HG03354 (cell line): ENCODE measurements at regions not wholly inside any gene's neighbourhood (a gene's known extent, or its start where the extent isn't known, plus 50 kb on each side); places are given as distances from the start of the nearest gene placed in this dataset.
A peak's percentile ranks its signal among the peaks of the same experiment; 100 is the strongest.
"Not testable (repeated sequence)": the region's sequence is repeated elsewhere in the genome, so short reads cannot be mapped to it uniquely, and the experiment has no call there.

Experiments used
- ATAC-seq: cut with Tn5 transposase; IDR thresholded peaks from one replicate; pipeline ENCODE4 v1.9.1; 2021; ENCODE audit warnings: mild to moderate bottlenecking; ENCODE audit not compliant: unreplicated experiment, poor library complexity, severe bottlenecking

DNA sequence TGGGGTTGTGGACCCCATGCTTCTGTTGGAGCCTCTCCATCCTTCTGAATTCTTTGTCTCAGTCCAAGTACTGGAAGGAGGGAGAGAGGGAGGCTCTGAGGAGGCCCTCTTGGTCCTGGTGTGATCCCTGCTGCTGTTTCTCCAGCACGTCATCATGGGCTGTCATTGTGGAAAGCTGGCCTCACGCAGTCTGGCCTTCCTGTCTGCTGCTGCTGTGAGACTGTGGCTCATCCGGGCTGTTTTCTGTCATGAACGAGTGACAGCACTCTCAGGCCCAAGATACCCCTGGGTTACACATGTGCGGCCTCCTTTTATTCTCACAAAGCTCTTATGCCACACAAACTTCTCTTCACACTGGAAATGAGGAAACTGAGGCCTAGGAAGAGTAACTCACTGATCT is 499.3 kb downstream of the CCDC171 start:
- no peak for ATAC-seq

DNA sequence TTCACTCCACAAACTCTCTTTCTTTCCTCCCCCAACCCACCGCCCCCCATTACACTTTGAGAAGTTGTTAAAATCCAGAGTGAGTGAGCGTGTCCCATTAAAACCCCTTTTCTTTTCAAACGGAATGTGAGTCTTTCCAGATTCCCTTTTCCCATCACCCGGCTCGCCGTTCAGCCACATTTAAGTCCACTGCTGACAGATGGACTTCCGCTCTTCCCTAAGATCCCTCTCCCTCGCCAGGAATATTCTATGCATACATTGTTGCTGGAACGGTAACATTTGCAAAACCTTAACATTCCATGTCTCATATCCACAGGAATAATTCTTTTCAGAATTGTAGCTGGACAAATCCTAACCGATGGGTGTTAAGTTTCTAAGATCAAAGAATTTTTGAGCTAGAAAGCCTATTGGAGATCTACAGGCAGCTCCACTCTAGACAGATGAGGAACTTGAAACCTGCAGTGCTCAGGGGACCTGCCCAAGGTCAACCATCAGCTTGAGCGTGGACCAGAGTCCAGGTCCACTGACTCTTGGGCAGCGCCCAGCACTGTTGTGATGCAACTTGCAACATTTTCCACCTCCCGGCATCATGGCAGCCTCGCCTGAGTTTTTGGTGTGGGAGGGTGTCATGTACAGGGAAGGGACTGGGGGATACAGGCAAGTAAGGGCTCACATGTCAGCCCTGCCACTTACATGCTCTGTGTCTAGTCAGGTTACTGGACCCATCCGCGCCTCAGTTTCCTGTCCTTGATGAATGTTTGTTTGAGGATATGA is 500.1 kb downstream of the CCDC171 start:
- no peak for ATAC-seq

DNA sequence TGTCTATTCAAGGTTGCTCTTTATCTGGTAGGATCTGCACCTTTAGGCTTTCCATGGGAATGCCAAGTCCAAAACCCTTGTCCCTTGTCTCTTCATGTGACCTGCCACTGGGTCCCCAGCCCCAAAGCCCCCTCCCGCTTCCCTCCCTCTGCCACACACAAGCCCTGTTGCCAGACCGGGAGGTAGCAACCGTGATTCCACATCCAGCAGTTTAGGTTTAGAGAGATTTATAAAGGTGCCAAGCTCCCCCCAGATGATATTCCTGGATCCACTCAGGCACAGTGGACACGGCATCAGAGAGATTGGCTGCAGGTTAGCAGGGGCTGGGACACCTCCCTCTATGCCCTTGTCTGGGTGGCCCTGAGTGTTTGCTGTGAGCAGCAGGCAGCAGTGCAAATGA is 504.7 kb downstream of the CCDC171 start:
- no peak for ATAC-seq

DNA sequence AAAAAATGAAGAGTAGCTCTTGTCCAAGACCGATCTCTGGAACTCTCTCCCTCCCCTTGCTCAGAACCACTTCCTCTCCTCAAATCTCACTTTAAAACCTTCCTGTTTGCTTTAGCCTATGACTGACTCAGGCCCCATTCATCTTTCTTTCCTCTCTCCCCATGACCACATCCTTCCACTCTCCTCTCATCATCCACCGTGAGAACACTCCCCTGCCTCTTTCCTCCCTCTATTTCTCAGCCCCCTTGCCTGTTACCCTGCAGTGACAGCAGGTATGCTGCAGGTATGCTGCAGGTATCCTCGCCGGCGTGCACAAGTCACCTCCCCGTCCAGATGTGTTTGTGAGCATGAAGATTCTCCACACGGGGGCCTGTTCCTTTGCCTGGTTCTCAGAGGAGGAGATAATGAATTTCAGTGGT is 505.3 kb downstream of the CCDC171 start:
- ATAC-seq = no peak

DNA sequence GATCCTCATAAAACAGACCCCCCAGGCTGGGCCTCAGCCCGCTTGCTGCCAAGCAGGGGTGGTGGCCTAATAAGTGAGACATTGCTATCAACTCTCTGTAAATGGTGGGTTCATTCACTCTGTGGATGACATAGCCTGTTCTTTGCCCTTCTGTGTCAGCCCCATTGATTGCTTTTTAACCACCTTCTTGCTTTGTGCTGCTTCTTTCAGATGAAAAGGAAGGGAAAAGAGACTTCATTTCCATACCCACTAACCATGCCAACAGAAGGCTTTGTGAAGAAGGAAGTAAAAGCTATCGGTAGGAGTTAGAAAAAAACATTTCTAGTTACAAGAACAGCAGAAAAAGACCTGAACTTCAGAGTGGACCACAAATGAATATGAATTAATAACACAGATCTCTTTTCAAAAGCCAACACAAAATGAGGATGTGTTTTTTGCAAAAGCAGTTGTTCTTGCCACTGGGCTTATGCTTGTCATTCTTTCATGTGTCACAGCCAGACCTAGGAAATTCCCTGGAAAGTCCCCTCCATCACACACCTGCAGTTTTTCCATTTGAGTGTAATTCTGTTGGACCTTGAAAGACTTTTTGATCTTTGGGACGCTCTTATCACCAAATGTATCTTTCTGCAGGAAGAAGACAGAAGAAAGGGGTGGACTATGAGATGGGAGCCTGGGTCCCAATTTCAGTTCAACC is 507.7 kb downstream of the CCDC171 start:
- ATAC-seq = peak; percentile 46

DNA sequence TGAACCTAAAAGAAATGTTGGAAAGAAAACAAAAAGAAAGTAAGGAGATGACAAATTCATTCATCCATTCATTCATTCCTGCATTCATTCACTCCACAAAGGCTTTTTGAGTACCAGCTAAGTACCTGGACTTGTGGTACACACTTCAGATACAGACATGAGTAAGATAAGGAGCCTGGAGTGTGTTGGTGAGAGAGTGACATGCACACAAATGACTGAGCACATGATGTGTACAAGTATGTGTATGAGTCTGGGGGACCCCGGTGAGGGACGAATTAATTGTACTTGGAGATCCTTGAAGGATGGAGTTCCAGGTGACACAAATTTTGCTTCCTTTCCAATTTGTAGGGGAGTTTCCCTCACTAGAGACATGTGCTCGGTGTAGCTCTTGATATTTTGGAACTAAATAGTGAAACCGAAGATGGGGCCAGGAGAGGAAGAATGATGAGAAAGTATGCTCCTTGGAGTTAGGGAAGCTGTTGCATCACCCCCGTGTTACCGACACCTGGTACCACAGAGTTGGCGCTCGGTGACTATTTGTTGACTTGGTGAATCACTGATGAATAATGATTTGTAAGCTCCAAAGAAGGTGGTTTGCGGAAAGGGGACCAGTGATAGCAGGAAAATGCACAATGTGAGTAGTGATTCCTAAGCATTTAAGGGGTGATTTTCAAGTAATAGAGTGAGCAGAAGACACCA is 509.8 kb downstream of the CCDC171 start:
- no peak for ATAC-seq

- ATAC-seq = no peak
Measured at GRCh38 chr9:16063241-16063591, 510.4 kb downstream of the CCDC171 start.

DNA sequence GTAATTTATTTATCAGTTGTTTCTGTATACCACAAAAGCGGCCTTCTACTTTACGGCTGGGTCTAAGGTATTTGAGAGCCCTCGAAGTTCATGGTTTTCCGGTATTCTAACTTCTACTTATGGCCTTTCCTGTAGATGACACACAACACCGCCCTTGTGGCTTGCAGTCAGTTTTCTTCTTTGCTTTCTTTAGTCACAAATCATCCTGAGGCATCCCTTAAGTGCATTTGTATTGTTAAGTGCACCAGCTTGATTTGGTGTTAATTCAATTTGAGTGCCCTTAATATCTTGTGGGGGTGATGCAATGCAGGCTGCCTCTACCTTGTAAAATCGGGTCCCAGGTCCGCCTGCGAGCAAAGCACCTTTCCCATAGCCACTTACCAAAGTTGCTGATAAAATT is 511.9 kb downstream of the CCDC171 start:
- ATAC-seq = no peak

GRCh38 chr9:16066201-16066600 is 513.4 kb downstream of the CCDC171 start:
- not testable (repeated sequence) for ATAC-seq

DNA sequence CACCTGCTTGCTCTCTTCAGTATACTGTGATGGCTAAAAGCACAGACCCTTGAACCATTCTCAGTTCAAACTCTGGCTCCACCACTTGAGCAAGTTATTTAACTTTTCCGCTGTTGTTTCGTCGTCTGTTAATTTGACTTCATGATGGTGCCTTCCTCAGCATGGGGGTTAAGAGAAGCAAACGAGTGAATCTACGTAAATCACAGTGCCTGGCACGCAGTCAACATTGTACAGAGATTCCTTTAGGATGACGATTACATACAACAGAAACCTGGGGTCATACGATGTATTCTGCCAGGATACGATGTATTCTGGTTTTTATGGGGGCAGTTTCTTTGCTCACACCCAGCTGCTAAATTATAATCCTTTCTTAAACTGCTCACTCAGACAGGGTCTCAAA is 515.6 kb downstream of the CCDC171 start:
- ATAC-seq = no peak

- no peak for ATAC-seq
Measured at GRCh38 chr9:16069249-16069648, 516.4 kb downstream of the CCDC171 start.

DNA sequence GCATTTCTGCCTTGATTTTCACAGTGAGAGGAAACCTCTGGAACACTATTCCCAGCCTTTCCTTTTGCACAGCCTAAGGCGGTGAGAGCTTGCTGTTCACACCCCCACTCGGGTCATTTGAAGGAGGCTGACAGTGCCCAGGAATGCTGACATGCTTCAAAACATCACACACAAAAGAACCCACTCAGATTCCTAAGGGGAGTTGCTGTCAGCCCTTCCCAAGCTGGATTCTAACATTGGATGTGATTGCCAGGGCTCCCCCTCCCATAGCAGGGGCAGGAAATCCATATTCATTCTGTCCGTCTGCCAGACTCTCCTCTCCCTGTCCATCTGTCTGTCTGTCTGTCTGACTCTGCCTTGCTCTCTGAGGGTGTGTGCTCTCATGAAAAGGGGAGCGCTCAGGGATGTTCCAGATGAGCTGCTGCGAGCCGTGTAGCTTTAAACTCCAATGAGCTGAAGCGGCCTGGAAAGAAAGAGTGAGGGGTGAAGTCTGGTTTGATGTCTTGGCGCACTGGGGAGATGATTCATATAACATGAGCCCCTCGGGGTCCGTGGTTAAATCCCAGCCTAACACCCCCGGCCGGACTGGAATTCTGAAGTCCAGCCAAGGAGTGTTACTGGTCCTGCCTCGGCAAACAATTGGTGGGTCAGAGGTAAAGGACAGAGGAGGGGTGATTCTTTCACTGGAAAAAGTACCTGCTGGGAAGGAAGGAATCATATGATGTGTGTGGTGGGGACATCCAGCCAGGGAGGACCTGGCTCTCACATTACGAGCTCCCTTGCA is 517.0 kb downstream of the CCDC171 start:
- no peak for ATAC-seq

- no peak for ATAC-seq
Measured at GRCh38 chr9:16070455-16071145, 517.8 kb downstream of the CCDC171 start.

- no peak for ATAC-seq
Measured at GRCh38 chr9:16071400-16071799, 518.6 kb downstream of the CCDC171 start.

DNA sequence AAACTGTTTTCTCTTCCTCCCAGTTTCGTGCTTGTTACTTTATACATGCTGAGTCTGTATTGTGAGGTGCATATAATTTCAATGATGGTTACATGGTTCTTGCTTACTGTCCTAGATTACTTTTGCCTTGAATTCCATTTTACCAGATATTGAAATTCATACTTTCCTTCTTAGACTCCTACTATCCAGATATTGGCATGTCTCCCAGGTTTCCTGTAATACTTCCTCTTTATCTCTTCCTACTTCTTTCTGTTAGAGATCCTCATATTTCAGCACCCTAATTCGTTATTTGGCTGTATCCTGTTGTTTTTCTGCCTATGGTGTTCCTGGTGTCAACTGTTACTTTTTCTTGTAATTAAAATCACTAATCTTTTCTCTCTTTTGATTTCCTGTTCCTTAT is 522.1 kb downstream of the CCDC171 start:
- ATAC-seq = no peak

GRCh38 chr9:16075696-16076095 is 522.9 kb downstream of the CCDC171 start:
- ATAC-seq = no peak

DNA sequence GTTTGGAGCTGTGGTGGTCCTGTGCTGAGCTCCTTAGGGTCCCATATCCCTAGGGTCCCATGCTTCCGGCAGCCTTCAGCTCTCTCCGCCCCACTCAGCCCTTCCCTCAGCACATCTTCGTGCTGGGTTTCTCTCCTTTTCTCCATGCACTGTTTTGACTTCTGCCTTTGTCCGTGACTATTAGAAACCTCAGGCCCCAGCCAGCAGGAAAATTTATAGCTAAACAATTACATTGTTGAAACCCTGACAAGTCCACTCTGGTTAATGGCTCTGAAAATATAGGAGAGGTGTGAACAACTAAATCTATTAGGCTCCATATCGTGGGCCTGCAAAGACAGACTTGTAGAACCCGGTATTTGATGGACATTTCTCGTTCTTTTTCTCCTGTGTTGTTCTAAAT is 523.7 kb downstream of the CCDC171 start:
- ATAC-seq = no peak

DNA sequence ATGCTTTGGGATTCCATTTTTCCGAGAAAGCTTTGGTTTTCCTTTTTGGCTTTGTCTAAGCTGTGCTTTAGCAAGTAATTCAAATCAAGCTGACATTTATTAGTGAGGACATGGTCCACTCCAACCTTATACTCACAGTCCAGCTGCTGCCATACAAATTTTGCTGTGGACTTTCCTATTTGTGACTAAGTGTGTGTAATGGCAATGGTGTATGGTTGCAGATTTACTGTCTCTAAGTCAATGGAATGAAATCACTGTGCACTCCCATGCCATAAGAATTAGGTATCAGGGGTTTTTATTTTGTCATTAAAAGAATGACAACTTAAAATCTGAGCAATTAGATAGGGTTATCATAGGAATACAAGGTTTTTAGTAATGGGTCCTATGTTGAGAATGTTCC is 530.0 kb downstream of the CCDC171 start:
- no peak for ATAC-seq

GRCh38 chr9:16085167-16085726 is 532.4 kb downstream of the CCDC171 start:
- no peak for ATAC-seq
